HG03103 (cell line): ENCODE measurements at regions not wholly inside any gene's neighbourhood (a gene's known extent, or its start where the extent isn't known, plus 50 kb on each side); places are given as distances from the start of the nearest gene placed in this dataset.
A peak's percentile ranks its signal among the peaks of the same experiment; 100 is the strongest.
"Not testable (repeated sequence)": the region's sequence is repeated elsewhere in the genome, so short reads cannot be mapped to it uniquely, and the experiment has no call there.

Source experiments
- ATAC-seq: cut with Tn5 transposase; IDR thresholded peaks from one replicate; pipeline ENCODE4 v1.9.1; 2021; ENCODE audit warnings: low read depth; ENCODE audit not compliant: unreplicated experiment

DNA sequence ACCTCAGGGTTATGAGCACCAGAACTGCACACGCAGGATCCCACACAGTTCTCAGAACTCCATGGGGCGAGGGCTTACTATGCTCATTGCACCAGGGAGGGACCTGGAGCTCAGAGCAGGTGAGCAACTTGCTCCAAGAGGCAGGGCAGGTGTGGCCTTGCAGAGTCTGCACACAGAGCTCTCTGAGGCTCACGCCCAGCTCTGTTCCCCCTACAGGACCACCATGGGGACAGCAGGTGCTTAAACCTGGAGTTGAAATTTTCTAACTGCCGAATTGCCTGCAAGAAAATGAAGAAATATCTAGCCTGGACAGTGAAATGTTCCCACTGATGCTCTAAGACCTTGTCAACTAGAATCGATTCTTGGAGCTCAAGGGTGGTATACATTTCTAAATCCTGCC is 49.9 kb upstream of the MSMB start:
- not testable (repeated sequence) for ATAC-seq

DNA sequence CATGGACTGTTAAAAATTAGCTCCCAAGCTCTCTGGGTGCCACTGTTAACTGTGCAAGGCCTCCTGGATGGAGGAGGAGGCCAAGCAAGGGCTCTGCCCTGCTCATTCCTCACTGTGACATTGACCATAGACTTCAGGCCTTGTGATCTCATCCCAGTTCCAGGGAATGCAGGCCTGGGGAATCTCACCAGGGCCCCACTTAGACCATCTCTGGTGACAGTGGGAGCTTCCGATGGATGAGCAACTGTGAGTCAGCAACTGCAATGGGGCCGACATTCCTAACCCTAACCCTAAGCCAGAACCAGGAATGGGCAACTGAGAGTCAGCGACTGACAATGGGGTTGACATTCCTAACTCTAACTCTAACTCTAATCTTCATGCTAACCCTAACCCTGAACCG is 50.4 kb upstream of the MSMB start:
- ATAC-seq, result no peak

DNA sequence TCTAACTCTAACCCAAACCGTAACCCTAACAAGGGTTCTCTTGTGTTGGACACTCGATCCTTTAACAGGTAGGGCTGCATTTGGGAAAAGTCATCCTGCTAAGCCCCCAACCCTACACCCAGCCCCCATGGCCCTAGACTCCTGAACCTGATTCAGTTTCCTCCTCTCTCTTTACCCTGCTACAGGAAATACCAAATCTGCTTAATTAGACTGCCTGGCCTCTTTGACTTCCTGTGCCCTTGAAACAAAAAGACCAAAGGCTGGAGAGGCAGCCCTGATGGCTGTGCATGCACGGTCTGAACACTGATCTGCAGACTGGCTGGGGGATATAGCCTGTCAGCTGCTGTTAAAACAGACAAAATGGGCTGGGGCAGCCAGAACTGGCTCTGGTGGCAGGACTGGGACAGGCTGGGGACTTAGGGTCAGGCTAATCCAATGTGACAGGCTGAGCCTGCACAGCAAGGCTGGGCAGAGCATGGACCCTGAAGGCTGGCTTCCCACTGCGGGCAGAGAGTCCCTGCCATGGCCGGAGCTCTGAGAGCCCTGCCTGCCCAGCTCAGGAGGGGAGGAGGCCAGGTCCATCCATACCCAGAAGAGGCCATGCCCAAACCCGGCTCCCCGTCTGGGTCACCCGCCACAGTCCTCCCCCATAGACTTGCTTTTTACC is 51.0 kb upstream of the MSMB start:
- ATAC-seq, result no peak

DNA sequence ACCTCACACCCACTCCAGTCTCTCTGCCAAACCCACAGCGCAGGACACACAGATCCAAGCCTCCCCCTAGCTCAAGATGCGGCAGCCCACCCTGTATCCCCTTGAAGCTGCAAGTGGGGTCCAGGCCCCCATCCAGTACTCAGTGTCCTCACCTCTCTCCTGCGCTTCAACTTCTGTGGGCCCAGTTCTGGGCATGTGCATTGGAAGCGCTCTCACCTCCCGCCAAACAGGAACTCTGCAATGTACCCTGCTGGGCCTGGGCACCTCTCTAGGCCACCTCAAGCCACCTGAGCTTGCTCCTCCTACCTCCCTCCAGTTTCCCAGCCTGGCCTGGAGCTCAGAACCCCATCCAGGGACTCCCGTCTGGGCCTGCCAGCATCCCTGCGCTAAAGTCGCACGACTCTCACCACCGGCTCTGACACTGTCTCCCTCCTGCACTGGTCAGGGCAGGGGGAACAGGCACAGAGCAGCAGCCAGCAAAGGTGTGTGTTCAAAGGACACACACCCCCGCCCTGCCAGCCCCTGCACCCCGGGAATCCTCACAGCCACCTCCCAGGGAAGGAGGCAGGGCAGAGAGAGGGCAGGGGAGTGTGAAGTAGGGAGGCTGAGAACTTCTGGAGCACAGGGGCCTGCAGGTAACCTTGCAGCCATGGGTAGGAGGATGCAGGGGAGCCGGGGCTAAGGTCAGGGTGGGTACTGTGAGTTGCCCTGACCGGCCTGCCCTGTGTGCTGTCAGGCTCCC is 51.7 kb upstream of the MSMB start:
- ATAC-seq, result no peak

GRCh38 chr10:46098386-46098785 is 52.3 kb upstream of the MSMB start:
- ATAC-seq, result no peak

- ATAC-seq, result not testable (repeated sequence)
These were observed 52.9 kb upstream of the MSMB start for GRCh38 chr10:46098925-46099324.

GRCh38 chr10:46104071-46104585 is 58.1 kb upstream of the MSMB start:
- ATAC-seq, result no peak

GRCh38 chr10:46105416-46105815 is 59.3 kb upstream of the MSMB start:
- not testable (repeated sequence) for ATAC-seq

- ATAC-seq, result peak; percentile 19
These were observed 59.9 kb upstream of the MSMB start for GRCh38 chr10:46105856-46106409.

DNA sequence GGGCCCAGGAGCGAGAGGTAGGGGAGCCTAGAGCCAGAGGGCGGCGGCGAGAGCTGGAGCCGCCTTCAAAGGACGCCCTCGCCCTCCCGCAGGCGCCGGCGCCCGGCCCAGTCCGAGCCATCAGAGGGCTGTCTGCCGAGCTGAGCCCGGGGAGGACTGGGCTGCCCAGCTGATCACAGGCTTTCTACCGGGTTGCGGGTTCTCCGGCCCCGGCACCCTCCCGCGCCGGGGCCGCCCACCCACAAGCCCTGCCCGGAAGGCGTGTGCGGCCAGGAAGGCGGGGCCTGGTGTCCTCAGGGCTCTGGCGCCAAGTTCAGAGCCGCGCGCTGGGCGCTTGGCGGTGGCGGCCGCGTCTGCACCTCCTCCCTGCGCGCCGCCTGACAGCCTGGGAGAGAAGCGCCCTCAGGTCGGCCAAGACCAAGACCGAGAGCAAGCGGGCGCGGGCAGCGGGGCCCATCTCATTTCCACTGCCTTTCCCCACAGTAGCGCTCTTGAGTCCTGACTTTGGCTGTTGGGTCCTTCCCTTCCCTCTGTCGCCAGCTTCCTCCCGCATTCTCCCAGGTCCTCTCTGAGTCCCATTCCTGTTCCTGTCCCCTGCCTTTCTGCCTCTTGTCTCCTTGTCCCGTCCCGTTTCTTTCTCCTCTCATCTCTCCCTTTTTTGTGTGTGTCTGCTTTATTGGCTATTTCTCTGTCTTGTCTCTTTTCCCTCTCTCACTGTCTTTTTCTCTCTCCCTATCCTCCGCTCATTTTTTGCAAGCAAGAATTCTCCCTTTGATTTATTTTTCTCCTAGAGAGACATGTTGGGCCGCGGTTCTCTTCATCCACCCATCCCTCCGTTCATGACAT is 60.6 kb upstream of the MSMB start:
- peak; percentile 92 for ATAC-seq

- not testable (repeated sequence) for ATAC-seq
These were observed 62.1 kb upstream of the MSMB start for GRCh38 chr10:46108158-46108499.

DNA sequence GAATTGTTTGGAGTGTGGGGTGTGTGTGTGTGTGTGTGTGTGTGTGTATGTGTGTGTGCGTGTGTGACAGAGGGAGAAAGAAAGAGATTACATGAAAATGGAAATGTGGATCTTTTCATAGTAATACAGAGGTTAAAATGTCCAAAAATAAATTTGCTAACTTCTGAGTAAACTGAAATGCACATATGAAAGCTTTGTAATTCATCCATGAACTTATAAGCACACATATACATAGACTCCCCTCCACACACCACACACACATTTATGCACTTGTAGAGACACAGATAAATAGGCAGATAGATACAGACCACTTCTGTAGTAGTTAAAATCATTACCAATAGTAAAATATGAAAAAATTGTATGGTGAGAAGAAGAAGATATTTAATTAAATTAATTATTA is 108.2 kb upstream of the MSMB start:
- not testable (repeated sequence) for ATAC-seq

- not testable (repeated sequence) for ATAC-seq
These were observed 108.6 kb upstream of the MSMB start for GRCh38 chr10:46154683-46155082.

GRCh38 chr10:46156866-46157265 is 110.8 kb upstream of the MSMB start:
- not testable (repeated sequence) for ATAC-seq

- ATAC-seq, result no peak
These were observed 117.1 kb upstream of the ANTXRL start for GRCh38 chr10:46169736-46170135.

DNA sequence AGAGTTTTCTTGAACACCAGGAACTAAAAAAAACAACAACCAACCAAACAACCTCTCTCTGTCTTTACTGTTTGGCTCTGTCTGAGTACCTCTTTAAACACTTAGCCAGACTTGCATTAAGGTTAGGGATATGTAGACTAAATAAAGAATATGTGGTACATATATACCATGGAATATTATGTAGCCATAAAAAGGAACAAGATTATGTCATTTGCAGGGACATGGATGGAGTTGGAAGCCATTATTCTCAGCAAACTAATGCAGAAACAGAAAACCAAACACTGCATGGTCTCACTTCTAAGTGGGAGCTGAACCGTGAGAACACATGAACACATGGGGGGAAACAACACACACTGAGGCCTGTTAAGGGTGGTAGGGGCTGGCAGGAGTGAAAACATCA is 116.0 kb upstream of the ANTXRL start:
- no peak for ATAC-seq

- no peak for ATAC-seq
These were observed 115.1 kb upstream of the ANTXRL start for GRCh38 chr10:46171661-46172060.

GRCh38 chr10:46175296-46175695 is 111.5 kb upstream of the ANTXRL start:
- no peak for ATAC-seq

GRCh38 chr10:46175831-46176230 is 111.0 kb upstream of the ANTXRL start:
- no peak for ATAC-seq

- ATAC-seq, result not testable (repeated sequence)
These were observed 99.4 kb upstream of the ANTXRL start for GRCh38 chr10:46187431-46187830.

GRCh38 chr10:46197050-46197449 is 89.7 kb upstream of the ANTXRL start:
- ATAC-seq, result no peak
